SK-N-SH treated with all-trans-retinoic acid at 6 μM for 48 hours (cell line): ENCODE measurements at regions not wholly inside any gene's neighbourhood (a gene's known extent, or its start where the extent isn't known, plus 50 kb on each side); places are given as distances from the start of the nearest gene placed in this dataset.

Experiments used
- ATAC-seq: fragments of 200-7000 bp; cut with Tn5 transposase; 3 replicates; pipeline ENCODE4 v1.9.1; 2020; ENCODE audit warnings: mild to moderate bottlenecking, moderate library complexity
- ARNTL ChIP-seq: fragments of 450-650 bp; formaldehyde crosslinking; IDR thresholded peaks from 2 replicates; pipeline ENCODE4 v1.5.0; 2020; ENCODE audit warnings: low read depth, mild to moderate bottlenecking, moderate library complexity, borderline replicate concordance
- BACH2 ChIP-seq: fragments of 250-450 bp; sonication (Bioruptor Pico); IDR thresholded peaks from 2 replicates; pipeline ENCODE4 v1.9.0; 2021; ENCODE audit warnings: mild to moderate bottlenecking, borderline replicate concordance
- CSDC2 ChIP-seq: fragments of 250-450 bp; sonication (Bioruptor Pico); IDR thresholded peaks from 2 replicates; pipeline ENCODE4 v1.5.0; 2020; ENCODE audit warnings: mild to moderate bottlenecking, moderate library complexity
- ESRRG ChIP-seq: fragments of 250-450 bp; sonication (Bioruptor Pico); IDR thresholded peaks from 2 replicates; pipeline ENCODE4 v1.6.1; 2021; ENCODE audit warnings: mild to moderate bottlenecking
- GLIS3 ChIP-seq: fragments of 250-450 bp; sonication (Bioruptor Pico); IDR thresholded peaks from 2 replicates; pipeline ENCODE4 v1.5.0; 2020; ENCODE audit warnings: mild to moderate bottlenecking, moderate library complexity
- OSR1 ChIP-seq: fragments of 250-450 bp; sonication (Bioruptor Pico); IDR thresholded peaks from 2 replicates; pipeline ENCODE4 v1.8.0; 2022; ENCODE audit warnings: moderate library complexity, mild to moderate bottlenecking, inconsistent platforms
- PPARA ChIP-seq: fragments of 250-450 bp; sonication (Bioruptor Pico); IDR thresholded peaks from 2 replicates; pipeline ENCODE4 v1.5.0; 2020; ENCODE audit warnings: mild to moderate bottlenecking, borderline replicate concordance
- RARB ChIP-seq: fragments of 250-450 bp; sonication (Bioruptor Pico); IDR thresholded peaks from 2 replicates; pipeline ENCODE4 v1.8.0; 2021; ENCODE audit warnings: mild to moderate bottlenecking, moderate library complexity
- SNAI2 ChIP-seq: fragments of 250-450 bp; sonication (Bioruptor Pico); IDR thresholded peaks from 2 replicates; pipeline ENCODE4 v1.5.0; 2020; ENCODE audit warnings: mild to moderate bottlenecking, moderate library complexity
- TCF4 ChIP-seq: fragments of 250-450 bp; sonication (Bioruptor Pico); IDR thresholded peaks from 2 replicates; pipeline ENCODE4 v1.8.0; 2021; ENCODE audit warnings: mild to moderate bottlenecking, moderate library complexity, borderline replicate concordance
- TOX ChIP-seq: fragments of 250-450 bp; sonication (Bioruptor Pico); IDR thresholded peaks from 2 replicates; pipeline ENCODE4 v1.8.0; 2021; ENCODE audit warnings: mild to moderate bottlenecking, moderate library complexity, borderline replicate concordance
- ZC3H10 ChIP-seq: fragments of 250-450 bp; sonication (Bioruptor Pico); IDR thresholded peaks from 2 replicates; pipeline ENCODE4 v1.5.1; 2021; ENCODE audit warnings: mild to moderate bottlenecking, moderate library complexity
- ZFP3 ChIP-seq: fragments of 250-450 bp; sonication (Bioruptor Pico); IDR thresholded peaks from 2 replicates; pipeline ENCODE4 v1.5.0; 2020; ENCODE audit warnings: mild to moderate bottlenecking, moderate library complexity
- ZFP30 ChIP-seq: fragments of 450-650 bp; formaldehyde crosslinking; IDR thresholded peaks from 2 replicates; pipeline ENCODE4 v1.5.0; 2022; ENCODE audit warnings: mild to moderate bottlenecking, moderate library complexity
- ZNF565 ChIP-seq: fragments of 450-650 bp; formaldehyde crosslinking; conservative IDR thresholded peaks from 2 replicates; pipeline ENCODE4 v1.5.0; 2020; ENCODE audit warnings: low read depth, mild to moderate bottlenecking, moderate library complexity
- ZNF70 ChIP-seq: fragments of 450-650 bp; formaldehyde crosslinking; IDR thresholded peaks from 2 replicates; pipeline ENCODE4 v1.5.0; 2020; ENCODE audit warnings: mild to moderate bottlenecking, moderate library complexity
- ZNF8 ChIP-seq: fragments of 450-650 bp; formaldehyde crosslinking; IDR thresholded peaks from 2 replicates; pipeline ENCODE4 v1.5.0; 2020; ENCODE audit warnings: mild to moderate bottlenecking, moderate library complexity
- TF ChIP-seq, protein P1 (sequence below): fragments of 250-450 bp; sonication (Bioruptor Pico); IDR thresholded peaks from 2 replicates; pipeline ENCODE4 v1.8.0; 2020; ENCODE audit warnings: mild to moderate bottlenecking, moderate library complexity, borderline replicate concordance
- TF ChIP-seq, protein P2 (sequence below): fragments of 250-450 bp; sonication (Bioruptor Pico); IDR thresholded peaks from 2 replicates; pipeline ENCODE4 v1.5.1; 2021; ENCODE audit warnings: mild to moderate bottlenecking, moderate library complexity
- TF ChIP-seq, protein P3 (sequence below): fragments of 250-450 bp; sonication (Bioruptor Pico); IDR thresholded peaks from 2 replicates; pipeline ENCODE4 v1.5.0; 2020; ENCODE audit warnings: mild to moderate bottlenecking, moderate library complexity
- TF ChIP-seq, protein P4 (sequence below): fragments of 250-450 bp; sonication (Bioruptor Pico); IDR thresholded peaks from 2 replicates; pipeline ENCODE4 v1.5.1; 2020; ENCODE audit warnings: low read depth, mild to moderate bottlenecking, moderate library complexity
- TF ChIP-seq, protein P5 (sequence below): fragments of 250-450 bp; sonication (Bioruptor Pico); IDR thresholded peaks from 2 replicates; pipeline ENCODE4 v1.8.0; 2021; ENCODE audit warnings: low read depth, mild to moderate bottlenecking, moderate library complexity, borderline replicate concordance

DNA sequence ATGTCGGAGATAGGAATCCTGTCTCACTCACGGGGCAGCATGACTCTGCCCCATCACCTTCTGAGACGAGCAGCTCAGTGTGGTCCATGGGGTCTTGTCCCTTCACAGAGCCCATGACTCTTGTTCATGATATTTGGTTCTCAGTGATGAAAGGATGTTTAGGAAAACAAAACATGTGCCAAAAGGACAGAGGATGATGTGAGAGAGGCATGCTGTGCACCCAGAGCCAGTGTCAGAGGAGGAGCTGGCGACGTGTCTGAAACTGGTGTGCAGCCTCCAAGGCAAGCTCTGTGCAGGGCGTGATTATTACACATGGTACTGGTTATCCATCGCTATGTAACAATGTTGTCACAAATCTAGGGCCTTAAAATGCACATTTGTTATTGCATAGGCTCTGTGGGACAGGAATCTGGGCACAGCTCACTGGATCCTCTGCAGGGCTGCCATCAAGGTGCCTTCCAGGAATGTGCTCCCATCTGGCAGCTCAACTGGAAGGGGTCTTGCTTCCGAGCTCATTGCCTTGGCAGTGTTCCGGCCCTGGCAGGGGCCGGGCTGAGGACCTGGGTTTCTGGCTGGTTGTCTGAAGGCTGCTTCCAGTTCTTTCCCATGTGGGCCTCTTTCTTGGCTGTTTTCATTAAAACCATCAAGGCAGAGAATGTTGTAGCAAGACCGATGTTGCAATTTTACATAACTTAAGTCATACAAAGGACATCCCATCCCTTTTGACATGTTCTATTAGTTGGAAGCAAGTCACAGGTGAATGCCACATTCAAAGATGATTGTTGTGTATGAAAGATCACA, 175.4 kb downstream of the ERMARD start:
- TF ChIP-seq GLIS3 (CRISPR knock-in tag) = no peak
- no peak for TF ChIP-seq RARB
- no peak for TF ChIP-seq BACH2 (CRISPR knock-in tag)
- TF ChIP-seq PPARA = no peak
- TF ChIP-seq, protein P1, sequence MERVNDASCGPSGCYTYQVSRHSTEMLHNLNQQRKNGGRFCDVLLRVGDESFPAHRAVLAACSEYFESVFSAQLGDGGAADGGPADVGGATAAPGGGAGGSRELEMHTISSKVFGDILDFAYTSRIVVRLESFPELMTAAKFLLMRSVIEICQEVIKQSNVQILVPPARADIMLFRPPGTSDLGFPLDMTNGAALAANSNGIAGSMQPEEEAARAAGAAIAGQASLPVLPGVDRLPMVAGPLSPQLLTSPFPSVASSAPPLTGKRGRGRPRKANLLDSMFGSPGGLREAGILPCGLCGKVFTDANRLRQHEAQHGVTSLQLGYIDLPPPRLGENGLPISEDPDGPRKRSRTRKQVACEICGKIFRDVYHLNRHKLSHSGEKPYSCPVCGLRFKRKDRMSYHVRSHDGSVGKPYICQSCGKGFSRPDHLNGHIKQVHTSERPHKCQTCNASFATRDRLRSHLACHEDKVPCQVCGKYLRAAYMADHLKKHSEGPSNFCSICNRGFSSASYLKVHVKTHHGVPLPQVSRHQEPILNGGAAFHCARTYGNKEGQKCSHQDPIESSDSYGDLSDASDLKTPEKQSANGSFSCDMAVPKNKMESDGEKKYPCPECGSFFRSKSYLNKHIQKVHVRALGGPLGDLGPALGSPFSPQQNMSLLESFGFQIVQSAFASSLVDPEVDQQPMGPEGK (CRISPR knock-in tag) = no peak
- no peak for TF ChIP-seq SNAI2 (CRISPR knock-in tag)
- no peak for TF ChIP-seq TCF4
- no peak for TF ChIP-seq ZNF8
- TF ChIP-seq ZNF565 (CRISPR knock-in tag) = no peak
- no peak for TF ChIP-seq ESRRG (CRISPR knock-in tag)
- TF ChIP-seq, protein P2, sequence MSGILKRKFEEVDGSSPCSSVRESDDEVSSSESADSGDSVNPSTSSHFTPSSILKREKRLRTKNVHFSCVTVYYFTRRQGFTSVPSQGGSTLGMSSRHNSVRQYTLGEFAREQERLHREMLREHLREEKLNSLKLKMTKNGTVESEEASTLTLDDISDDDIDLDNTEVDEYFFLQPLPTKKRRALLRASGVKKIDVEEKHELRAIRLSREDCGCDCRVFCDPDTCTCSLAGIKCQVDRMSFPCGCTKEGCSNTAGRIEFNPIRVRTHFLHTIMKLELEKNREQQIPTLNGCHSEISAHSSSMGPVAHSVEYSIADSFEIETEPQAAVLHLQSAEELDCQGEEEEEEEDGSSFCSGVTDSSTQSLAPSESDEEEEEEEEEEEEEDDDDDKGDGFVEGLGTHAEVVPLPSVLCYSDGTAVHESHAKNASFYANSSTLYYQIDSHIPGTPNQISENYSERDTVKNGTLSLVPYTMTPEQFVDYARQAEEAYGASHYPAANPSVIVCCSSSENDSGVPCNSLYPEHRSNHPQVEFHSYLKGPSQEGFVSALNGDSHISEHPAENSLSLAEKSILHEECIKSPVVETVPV = no peak
- TF ChIP-seq TOX (CRISPR knock-in tag) = no peak
- TF ChIP-seq, protein P3, sequence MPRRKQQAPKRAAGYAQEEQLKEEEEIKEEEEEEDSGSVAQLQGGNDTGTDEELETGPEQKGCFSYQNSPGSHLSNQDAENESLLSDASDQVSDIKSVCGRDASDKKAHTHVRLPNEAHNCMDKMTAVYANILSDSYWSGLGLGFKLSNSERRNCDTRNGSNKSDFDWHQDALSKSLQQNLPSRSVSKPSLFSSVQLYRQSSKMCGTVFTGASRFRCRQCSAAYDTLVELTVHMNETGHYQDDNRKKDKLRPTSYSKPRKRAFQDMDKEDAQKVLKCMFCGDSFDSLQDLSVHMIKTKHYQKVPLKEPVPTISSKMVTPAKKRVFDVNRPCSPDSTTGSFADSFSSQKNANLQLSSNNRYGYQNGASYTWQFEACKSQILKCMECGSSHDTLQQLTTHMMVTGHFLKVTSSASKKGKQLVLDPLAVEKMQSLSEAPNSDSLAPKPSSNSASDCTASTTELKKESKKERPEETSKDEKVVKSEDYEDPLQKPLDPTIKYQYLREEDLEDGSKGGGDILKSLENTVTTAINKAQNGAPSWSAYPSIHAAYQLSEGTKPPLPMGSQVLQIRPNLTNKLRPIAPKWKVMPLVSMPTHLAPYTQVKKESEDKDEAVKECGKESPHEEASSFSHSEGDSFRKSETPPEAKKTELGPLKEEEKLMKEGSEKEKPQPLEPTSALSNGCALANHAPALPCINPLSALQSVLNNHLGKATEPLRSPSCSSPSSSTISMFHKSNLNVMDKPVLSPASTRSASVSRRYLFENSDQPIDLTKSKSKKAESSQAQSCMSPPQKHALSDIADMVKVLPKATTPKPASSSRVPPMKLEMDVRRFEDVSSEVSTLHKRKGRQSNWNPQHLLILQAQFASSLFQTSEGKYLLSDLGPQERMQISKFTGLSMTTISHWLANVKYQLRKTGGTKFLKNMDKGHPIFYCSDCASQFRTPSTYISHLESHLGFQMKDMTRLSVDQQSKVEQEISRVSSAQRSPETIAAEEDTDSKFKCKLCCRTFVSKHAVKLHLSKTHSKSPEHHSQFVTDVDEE (CRISPR knock-in tag) = no peak
- no peak for TF ChIP-seq ZNF70 (CRISPR knock-in tag)
- no peak for TF ChIP-seq ZFP3
- no peak for TF ChIP-seq CSDC2 (CRISPR knock-in tag)
- TF ChIP-seq, protein P4, sequence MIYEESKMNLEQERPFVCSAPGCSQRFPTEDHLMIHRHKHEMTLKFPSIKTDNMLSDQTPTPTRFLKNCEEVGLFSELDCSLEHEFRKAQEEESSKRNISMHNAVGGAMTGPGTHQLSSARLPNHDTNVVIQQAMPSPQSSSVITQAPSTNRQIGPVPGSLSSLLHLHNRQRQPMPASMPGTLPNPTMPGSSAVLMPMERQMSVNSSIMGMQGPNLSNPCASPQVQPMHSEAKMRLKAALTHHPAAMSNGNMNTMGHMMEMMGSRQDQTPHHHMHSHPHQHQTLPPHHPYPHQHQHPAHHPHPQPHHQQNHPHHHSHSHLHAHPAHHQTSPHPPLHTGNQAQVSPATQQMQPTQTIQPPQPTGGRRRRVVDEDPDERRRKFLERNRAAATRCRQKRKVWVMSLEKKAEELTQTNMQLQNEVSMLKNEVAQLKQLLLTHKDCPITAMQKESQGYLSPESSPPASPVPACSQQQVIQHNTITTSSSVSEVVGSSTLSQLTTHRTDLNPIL (CRISPR knock-in tag) = no peak
- TF ChIP-seq OSR1 = no peak
- TF ChIP-seq, all 23 proteins: peak for 0
- ATAC-seq = no peak

DNA sequence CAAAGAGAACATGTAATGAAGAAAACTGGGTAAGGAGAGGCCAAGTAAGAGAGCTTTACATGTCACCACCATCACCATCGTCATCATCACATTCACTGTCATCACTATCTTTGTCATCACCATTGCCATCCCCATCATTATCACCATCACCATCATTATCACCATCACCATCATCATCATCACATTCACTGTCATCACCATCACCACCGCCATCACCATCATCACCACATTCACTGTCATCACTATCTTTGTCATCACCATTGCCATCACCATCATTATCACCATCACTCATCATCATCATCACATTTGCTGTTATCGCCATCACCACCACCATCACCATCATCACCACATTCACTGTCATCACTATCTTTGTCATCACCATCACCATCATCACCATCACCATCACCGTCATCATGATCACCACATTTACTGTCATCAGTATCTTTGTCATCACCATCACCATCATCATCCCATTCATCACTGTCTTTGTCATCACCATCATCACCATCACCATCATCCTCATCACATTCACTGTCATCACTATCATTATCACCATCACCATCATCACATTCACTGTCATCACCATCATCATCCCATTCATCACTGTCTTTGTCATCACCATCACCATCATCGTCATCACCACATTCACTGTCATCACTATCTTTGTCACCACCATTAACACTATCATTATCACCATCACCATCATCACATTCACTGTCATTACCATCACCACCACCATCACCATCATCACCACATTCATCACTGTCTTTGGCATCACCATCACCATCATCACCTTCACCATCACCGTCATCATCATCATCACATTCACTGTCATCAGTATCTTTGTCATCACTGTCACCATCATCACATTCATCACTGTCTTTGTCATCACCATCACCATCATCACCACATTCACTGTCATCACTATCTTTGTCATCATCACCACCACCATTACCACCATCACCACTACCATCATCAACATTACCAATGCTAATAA, 172.3 kb downstream of the ERMARD start:
- no peak for ATAC-seq
- TF ChIP-seq TCF4 (no peak), BACH2 (CRISPR knock-in tag) (no peak), PPARA (no peak), ZNF565 (CRISPR knock-in tag) (no peak), TOX (CRISPR knock-in tag) (no peak), ZNF70 (CRISPR knock-in tag) (no peak), RARB (no peak), ZFP3 (no peak), ZFP30 (no peak), ESRRG (CRISPR knock-in tag) (no peak), GLIS3 (CRISPR knock-in tag) (no peak), SNAI2 (CRISPR knock-in tag) (no peak), OSR1 (no peak), ZNF8 (no peak), CSDC2 (CRISPR knock-in tag) (no peak), ARNTL (CRISPR knock-in tag) (no peak), ZC3H10 (no peak)
- TF ChIP-seq, protein P2 = no peak
- TF ChIP-seq, protein P4 (CRISPR knock-in tag) = no peak
- TF ChIP-seq, protein P5, sequence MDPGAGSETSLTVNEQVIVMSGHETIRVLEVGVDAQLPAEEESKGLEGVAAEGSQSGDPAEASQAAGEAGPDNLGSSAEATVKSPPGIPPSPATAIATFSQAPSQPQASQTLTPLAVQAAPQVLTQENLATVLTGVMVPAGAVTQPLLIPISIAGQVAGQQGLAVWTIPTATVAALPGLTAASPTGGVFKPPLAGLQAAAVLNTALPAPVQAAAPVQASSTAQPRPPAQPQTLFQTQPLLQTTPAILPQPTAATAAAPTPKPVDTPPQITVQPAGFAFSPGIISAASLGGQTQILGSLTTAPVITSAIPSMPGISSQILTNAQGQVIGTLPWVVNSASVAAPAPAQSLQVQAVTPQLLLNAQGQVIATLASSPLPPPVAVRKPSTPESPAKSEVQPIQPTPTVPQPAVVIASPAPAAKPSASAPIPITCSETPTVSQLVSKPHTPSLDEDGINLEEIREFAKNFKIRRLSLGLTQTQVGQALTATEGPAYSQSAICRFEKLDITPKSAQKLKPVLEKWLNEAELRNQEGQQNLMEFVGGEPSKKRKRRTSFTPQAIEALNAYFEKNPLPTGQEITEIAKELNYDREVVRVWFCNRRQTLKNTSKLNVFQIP (CRISPR knock-in tag) = no peak
